Caco-2 (cell line): ENCODE measurements at regions not wholly inside any gene's neighbourhood (a gene's known extent, or its start where the extent isn't known, plus 50 kb on each side); places are given as distances from the start of the nearest gene placed in this dataset.

Experiments used
- BruUV-seq: library from RNA; stranded (reverse); fragments of 400-500 nt; replicated peaks from 2 replicates; lab custom pipeline; 2021; lab: Mats Ljungman, UMichigan
- CTCF ChIA-PET: fragments of 300-600 bp; sonication (Branson Sonifier 250); formaldehyde crosslinking; loops from one replicate; lab custom pipeline; 2022; ENCODE audit warnings: antibody characterized with exemption; lab: Charles Lee
- POLR2A ChIA-PET: fragments of 300-600 bp; sonication (Branson Sonifier 250); formaldehyde crosslinking; loops from one replicate; lab custom pipeline; 2022; ENCODE audit warnings: antibody characterized with exemption; lab: Charles Lee
- DNase-seq, 2 experiments: peaks; one replicate each; pipeline versions ENCODE4 v3.0.0 to v3.0.0-alpha.2; 2020 to 2022
- H3K27me3 ChIP-seq: replicated peaks from 2 replicates; pipeline ENCODE4 v1.6.0; 2011; ENCODE audit warnings: low read length; ENCODE audit not compliant: control insufficient read depth, insufficient read depth
- H3K36me3 ChIP-seq: 2 replicates; pipeline ENCODE4 v1.5.1; 2011; ENCODE audit warnings: low read length; ENCODE audit not compliant: control insufficient read depth, insufficient read depth
- H3K4me1 ChIP-seq: fragments of 250-450 bp; sonication (Bioruptor Pico); 2 replicates; pipeline ENCODE4 v1.5.1; 2020; ENCODE audit warnings: mild to moderate bottlenecking
- H3K4me3 ChIP-seq: 2 replicates; pipeline ENCODE4 v1.5.1; 2011; ENCODE audit warnings: low read depth, mild to moderate bottlenecking, control low read depth, low read length
- H3K9me3 ChIP-seq: fragments of 250-450 bp; sonication (Bioruptor Pico); 2 replicates; pipeline ENCODE4 v1.5.1; 2020; ENCODE audit warnings: mild to moderate bottlenecking, moderate library complexity
- H3K27ac Mint-ChIP-seq: one replicate; pipeline ENCODE4 v1.8.0; 2022; ENCODE audit warnings: mixed read lengths; ENCODE audit not compliant: unreplicated experiment
- H3K27me3 Mint-ChIP-seq: one replicate; pipeline ENCODE4 v1.8.0; 2022; ENCODE audit warnings: mixed read lengths; ENCODE audit not compliant: insufficient read depth, unreplicated experiment
- H3K36me3 Mint-ChIP-seq: one replicate; pipeline ENCODE4 v1.8.0; 2022; ENCODE audit warnings: mild to moderate bottlenecking, mixed read lengths; ENCODE audit not compliant: insufficient read depth, unreplicated experiment
- H3K4me1 Mint-ChIP-seq: one replicate; pipeline ENCODE4 v1.8.0; 2022; ENCODE audit warnings: low read depth, mixed read lengths; ENCODE audit not compliant: unreplicated experiment
- H3K4me3 Mint-ChIP-seq: one replicate; pipeline ENCODE4 v1.8.0; 2022; ENCODE audit warnings: mild to moderate bottlenecking, moderate library complexity, mixed read lengths; ENCODE audit not compliant: unreplicated experiment
- H3K9me3 Mint-ChIP-seq: one replicate; pipeline ENCODE4 v1.8.0; 2022; ENCODE audit warnings: mixed read lengths; ENCODE audit not compliant: unreplicated experiment
- CTCF ChIP-seq, 2 experiments: fragments of 200-600 bp in 1 of 2; IDR thresholded peaks; 1 replicate in 1 of 2; 2 replicates in 1 of 2; pipeline versions ENCODE4 v1.5.1 to v1.8.0; 2011 to 2022; ENCODE audit warnings: antibody characterized with exemption in 1 of 2, control low read depth in 1 of 2, inconsistent platforms in 1 of 2, low read depth in 1 of 2, low read length in 1 of 2, mild to moderate bottlenecking in 1 of 2, moderate library complexity in 1 of 2; ENCODE audit not compliant: insufficient read depth in 1 of 2, severe bottlenecking in 1 of 2, unreplicated experiment in 1 of 2
- intact Hi-C: fragments of 100-400 bp; cut with micrococcal nuclease; formaldehyde crosslinking; loops from one replicate; pipeline ENCODE4 v1.10.0; 2022; ENCODE audit not compliant: unreplicated experiment

DNA sequence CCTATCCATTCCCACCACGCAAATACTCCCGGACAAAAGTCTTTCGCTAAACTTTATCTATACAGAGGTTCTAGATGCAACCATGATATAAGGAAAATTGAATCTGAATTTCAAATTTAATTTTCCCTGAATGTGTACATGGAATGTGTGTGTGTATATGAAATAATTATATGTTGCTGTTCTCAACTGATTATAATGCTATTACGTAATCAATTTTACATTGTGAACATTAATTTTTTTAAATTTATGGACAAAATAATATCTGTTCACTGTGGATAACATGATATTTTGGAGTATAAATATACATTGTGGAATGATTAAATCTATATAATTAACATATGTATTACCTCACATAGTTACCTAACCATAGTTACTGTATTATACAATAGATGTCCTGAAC, 1250.6 kb downstream of the EFNA5 start:
- no peak overlapping the region for H3K4me3 ChIP-seq
- CTCF ChIA-PET, result no interaction called here
- no peak overlapping the region for H3K4me3 Mint-ChIP-seq

GRCh38 chr5:106418196-106418595, 1252.5 kb downstream of the EFNA5 start:
- no peak overlapping the region for H3K4me3 Mint-ChIP-seq
- no peaks in the 10 kb centered on the region for H3K9me3 ChIP-seq
- intact Hi-C loops, result no loop called here

More for the DNA sequence above, 1250.6 kb downstream of the EFNA5 start:
- Histone ChIP-seq H3K36me3 (no peaks in the 10 kb centered on the region), H3K4me1 (no peaks in the 10 kb centered on the region), H3K9me3 (no peaks in the 10 kb centered on the region), H3K27me3 (no peaks in the 10 kb centered on the region)
- no peak for DNase-seq
- TF ChIP-seq CTCF (IDR thresholded peaks at IDR 0.05; ENCODE audit: insufficient read depth in 1 of 2, low read depth in 1 of 2, low read length in 1 of 2, severe bottlenecking in 1 of 2, unreplicated experiment in 1 of 2), result no peak
- POLR2A ChIA-PET, result no interaction called here
- H3K27ac Mint-ChIP-seq, result no peak overlapping the region
- H3K27me3 Mint-ChIP-seq, result peaks cover 12% of the 10 kb centered on the region
- no TSS peak for BruUV-seq
- H3K9me3 Mint-ChIP-seq, result no peaks in the 10 kb centered on the region
- peaks cover 9% of the 10 kb centered on the region for H3K4me1 Mint-ChIP-seq
- H3K36me3 Mint-ChIP-seq, result no peaks in the 10 kb centered on the region
- intact Hi-C loops, result no loop called here

DNA sequence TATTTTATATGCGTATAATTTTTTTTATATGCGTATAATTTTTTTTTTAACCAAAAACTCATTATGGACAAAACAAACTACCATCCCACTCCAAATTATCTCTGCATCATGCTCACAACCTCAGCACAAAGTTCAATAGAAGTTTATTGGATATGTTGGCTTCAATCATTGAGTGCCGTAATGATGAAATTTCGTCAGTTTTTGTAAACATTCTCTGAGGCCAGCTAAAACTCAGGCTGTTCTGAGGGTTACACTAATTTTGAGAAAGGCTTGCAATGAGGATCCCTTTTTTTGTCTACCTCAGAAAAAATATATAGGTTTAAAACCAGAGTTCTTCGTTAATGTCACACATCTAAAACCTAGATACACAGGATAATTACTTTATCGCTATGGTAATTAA, 1253.2 kb downstream of the EFNA5 start:
- H3K4me3 ChIP-seq, result no peak overlapping the region
- POLR2A ChIA-PET, result no interaction called here
- DNase-seq, result no peak
- H3K27me3 Mint-ChIP-seq, result peaks cover 12% of the 10 kb centered on the region
- H3K9me3 Mint-ChIP-seq, result no peaks in the 10 kb centered on the region
- H3K9me3 ChIP-seq, result no peaks in the 10 kb centered on the region
- CTCF ChIA-PET, result no interaction called here
- peaks cover 9% of the 10 kb centered on the region for H3K4me1 Mint-ChIP-seq
- no peaks in the 10 kb centered on the region for H3K4me1 ChIP-seq
- no TSS peak for BruUV-seq
- H3K36me3 ChIP-seq, result no peaks in the 10 kb centered on the region
- intact Hi-C loops, result no loop called here
- no peaks in the 10 kb centered on the region for H3K27me3 ChIP-seq
- no peaks in the 10 kb centered on the region for H3K36me3 Mint-ChIP-seq
- no peak overlapping the region for H3K4me3 Mint-ChIP-seq
- no peak overlapping the region for H3K27ac Mint-ChIP-seq
- TF ChIP-seq CTCF (IDR thresholded peaks at IDR 0.05; ENCODE audit: insufficient read depth in 1 of 2, low read depth in 1 of 2, low read length in 1 of 2, severe bottlenecking in 1 of 2, unreplicated experiment in 1 of 2), result no peak

More at GRCh38 chr5:106418196-106418595, 1252.5 kb downstream of the EFNA5 start:
- BruUV-seq, result no TSS peak
- Histone ChIP-seq H3K4me1 (no peaks in the 10 kb centered on the region), H3K4me3 (no peak overlapping the region), H3K36me3 (no peaks in the 10 kb centered on the region), H3K27me3 (no peaks in the 10 kb centered on the region)
- H3K27ac Mint-ChIP-seq, result no peak overlapping the region
- ChIA-PET POLR2A (no interaction called here), CTCF (no interaction called here)
- TF ChIP-seq CTCF (IDR thresholded peaks at IDR 0.05; ENCODE audit: insufficient read depth in 1 of 2, low read depth in 1 of 2, low read length in 1 of 2, severe bottlenecking in 1 of 2, unreplicated experiment in 1 of 2), result no peak
- H3K27me3 Mint-ChIP-seq, result peaks cover 12% of the 10 kb centered on the region
- DNase-seq, result no peak
- H3K36me3 Mint-ChIP-seq, result no peaks in the 10 kb centered on the region
- H3K4me1 Mint-ChIP-seq, result peaks cover 9% of the 10 kb centered on the region
- no peaks in the 10 kb centered on the region for H3K9me3 Mint-ChIP-seq
